ENCODE measurements at regions not wholly inside any gene's neighbourhood (a gene's known extent, or its start where the extent isn't known, plus 50 kb on each side); places are given as distances from the start of the nearest gene placed in this dataset.

DNA sequence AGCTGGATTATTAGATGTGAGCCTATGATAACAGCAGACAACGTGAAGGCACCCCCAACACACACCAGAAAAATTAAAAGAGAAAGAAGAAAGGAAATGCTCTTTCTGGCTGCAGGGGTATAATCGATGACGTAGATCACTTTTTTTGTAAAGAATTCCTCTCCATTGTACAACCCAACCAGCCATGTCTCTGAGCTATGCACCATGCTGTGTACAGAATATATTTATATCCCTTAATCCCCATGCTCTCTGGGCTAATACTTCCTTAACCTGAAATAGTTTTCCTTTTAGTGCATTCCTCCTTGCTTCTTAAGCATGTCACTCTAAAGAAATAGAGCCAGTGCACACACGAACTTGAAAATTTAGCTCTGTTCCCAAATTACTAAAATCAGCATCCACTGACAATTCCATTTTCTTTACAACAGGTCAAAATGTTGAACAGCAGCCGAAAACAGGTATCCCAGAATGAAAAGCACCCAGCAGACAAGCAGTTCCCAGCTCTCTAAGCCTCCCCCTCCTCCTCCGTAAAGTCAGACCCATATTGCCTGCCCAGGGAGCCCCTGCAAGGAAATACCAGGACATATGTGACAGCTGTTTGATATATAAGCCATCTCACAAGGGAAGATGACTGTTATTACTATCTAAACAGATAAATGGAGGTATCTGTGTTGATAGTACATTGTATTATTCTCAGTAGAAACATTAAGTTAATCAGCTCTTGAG lies 247.4 kb upstream of the RAB6C start:
- no peaks in the 10 kb centered on the region for H3K4me1 ChIP-seq (replicated peaks; ENCODE audit: insufficient read depth)
- H4K20me1 ChIP-seq (ENCODE audit: insufficient read depth), result no peaks in the 10 kb centered on the region
- H3K4me3 ChIP-seq, result no peak overlapping the region
- no peaks in the 10 kb centered on the region for H3F3A ChIP-seq (ENCODE audit: insufficient read depth, low read depth)
- BruUV-seq (replicated peaks), result no TSS peak
- no peak overlapping the region for H3K27ac ChIP-seq
- CTCF ChIA-PET, result no interaction called here
- no peaks in the 10 kb centered on the region for H3K36me3 ChIP-seq (ENCODE audit: low read depth)
- TF ChIP-seq EZH2 (IDR thresholded peaks at IDR 0.05; ENCODE audit: low read depth), result no peak
- no peak for TF ChIP-seq CTCF (conservative IDR thresholded peaks at IDR 0.05)
- H3K4me2 ChIP-seq, result no peak overlapping the region
- H2AFZ ChIP-seq, result no peak overlapping the region
- H3K27me3 ChIP-seq (ENCODE audit: insufficient read depth, low read depth), result peaks cover 36% of the 10 kb centered on the region
- POLR2A ChIA-PET (ENCODE audit: unreplicated experiment), result interaction anchor here (0.5 kb wide), 1 partner anchor 80 kb away, joined by 4 read pairs; no protein-coding TSS in a partner anchor
- intact Hi-C loops (cut with micrococcal nuclease; ENCODE audit: unreplicated experiment), result no loop called here
- no peaks in the 10 kb centered on the region for H3K9me3 ChIP-seq (ENCODE audit: insufficient read depth, low read depth)
- H3K79me2 ChIP-seq (ENCODE audit: low read depth), result no peaks in the 10 kb centered on the region
- DNase-seq, result no peak
- no peaks in the 10 kb centered on the region for H3K9me2 ChIP-seq (ENCODE audit: insufficient read depth)

DNA sequence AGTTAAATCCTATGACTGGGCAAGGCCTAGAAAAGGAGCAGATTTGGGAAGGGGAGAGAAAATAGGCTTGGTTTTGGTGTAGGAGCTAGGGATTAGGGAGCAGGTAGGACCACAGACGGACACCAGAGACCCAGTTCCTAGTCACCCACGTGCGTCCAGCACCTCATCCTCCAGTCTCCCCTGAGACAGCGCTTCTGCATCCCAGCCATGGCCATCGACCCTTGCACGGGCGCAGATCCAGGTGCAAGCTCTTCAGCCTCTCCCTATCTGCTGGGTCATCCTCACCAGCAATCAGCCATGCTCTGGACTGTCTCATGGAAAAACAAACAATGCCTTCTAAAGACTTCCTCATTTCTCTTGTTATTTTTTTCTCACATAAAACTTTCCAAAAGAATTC lies 246.8 kb upstream of the RAB6C start:
- Histone ChIP-seq H2AFZ (no peak overlapping the region), H3K27me3 (ENCODE audit: insufficient read depth, low read depth) (peaks cover 36% of the 10 kb centered on the region), H3K4me3 (no peak overlapping the region), H4K20me1 (ENCODE audit: insufficient read depth) (no peaks in the 10 kb centered on the region), H3K4me2 (no peak overlapping the region), H3K36me3 (ENCODE audit: low read depth) (no peaks in the 10 kb centered on the region), H3K27ac (no peak overlapping the region), H3K9me3 (ENCODE audit: insufficient read depth, low read depth) (no peaks in the 10 kb centered on the region), H3K4me1 (replicated peaks; ENCODE audit: insufficient read depth) (no peaks in the 10 kb centered on the region), H3K9me2 (ENCODE audit: insufficient read depth) (no peaks in the 10 kb centered on the region), H3F3A (ENCODE audit: insufficient read depth, low read depth) (no peaks in the 10 kb centered on the region), H3K79me2 (ENCODE audit: low read depth) (no peaks in the 10 kb centered on the region)
- DNase-seq, result no peak
- intact Hi-C loops (cut with micrococcal nuclease; ENCODE audit: unreplicated experiment), result no loop called here
- CTCF ChIA-PET, result no interaction called here
- BruUV-seq (replicated peaks), result no TSS peak
- no peak for TF ChIP-seq EZH2 (IDR thresholded peaks at IDR 0.05; ENCODE audit: low read depth)
- no peak for TF ChIP-seq CTCF (conservative IDR thresholded peaks at IDR 0.05)
- POLR2A ChIA-PET (ENCODE audit: unreplicated experiment), result no interaction called here

DNA sequence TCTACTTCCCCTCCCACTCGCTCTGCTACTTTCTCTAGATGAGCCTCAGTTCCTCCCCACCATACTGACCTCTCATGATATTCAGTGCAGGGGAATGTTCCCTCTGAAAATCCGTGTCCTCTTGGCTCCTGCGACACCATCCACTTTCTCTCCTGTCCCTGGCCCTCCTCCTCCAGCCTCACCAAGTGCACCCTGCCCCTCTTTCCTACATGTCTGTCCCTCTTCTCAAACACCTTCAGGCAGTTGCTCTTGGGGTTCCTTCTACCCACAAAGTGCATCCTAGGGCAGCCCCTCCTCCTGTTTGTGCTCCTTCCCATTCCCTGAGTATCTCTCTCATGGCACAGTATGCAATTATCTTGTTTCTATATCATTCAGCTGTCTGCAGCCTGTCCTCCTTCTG lies 246.4 kb upstream of the RAB6C start:
- no peaks in the 10 kb centered on the region for H3K36me3 ChIP-seq (ENCODE audit: low read depth)
- no peaks in the 10 kb centered on the region for H3K4me1 ChIP-seq (replicated peaks; ENCODE audit: insufficient read depth)
- peaks cover 36% of the 10 kb centered on the region for H3K27me3 ChIP-seq (ENCODE audit: insufficient read depth, low read depth)
- no peaks in the 10 kb centered on the region for H3F3A ChIP-seq (ENCODE audit: insufficient read depth, low read depth)
- H3K79me2 ChIP-seq (ENCODE audit: low read depth), result no peaks in the 10 kb centered on the region
- BruUV-seq (replicated peaks), result no TSS peak
- H4K20me1 ChIP-seq (ENCODE audit: insufficient read depth), result no peaks in the 10 kb centered on the region
- no peak for DNase-seq
- H3K27ac ChIP-seq, result no peak overlapping the region
- no peak overlapping the region for H3K4me3 ChIP-seq
- TF ChIP-seq CTCF (conservative IDR thresholded peaks at IDR 0.05) (no peak), EZH2 (IDR thresholded peaks at IDR 0.05; ENCODE audit: low read depth) (no peak)
- POLR2A ChIA-PET (ENCODE audit: unreplicated experiment), result no interaction called here
- CTCF ChIA-PET, result no interaction called here
- no peak overlapping the region for H2AFZ ChIP-seq
- no peak overlapping the region for H3K4me2 ChIP-seq
- H3K9me3 ChIP-seq (ENCODE audit: insufficient read depth, low read depth), result no peaks in the 10 kb centered on the region
- intact Hi-C loops (cut with micrococcal nuclease; ENCODE audit: unreplicated experiment), result no loop called here
- H3K9me2 ChIP-seq (ENCODE audit: insufficient read depth), result no peaks in the 10 kb centered on the region
